ENCODE measurements at regions not wholly inside any gene's neighbourhood (a gene's known extent, or its start where the extent isn't known, plus 50 kb on each side); places are given as distances from the start of the nearest gene placed in this dataset.

GRCh38 chrX:122666601-122667000 is 517.5 kb upstream of the GRIA3 start:
- DNase-seq: no peak
- no peak for TF ChIP-seq CTCF (IDR thresholded peaks at IDR 0.05; ENCODE audit: borderline replicate concordance)
- intact Hi-C loops (cut with micrococcal nuclease): no loop called here
- no peaks in the 10 kb centered on the region for H3K9me3 ChIP-seq (replicated peaks)
- no peak overlapping the region for H3K27ac ChIP-seq (replicated peaks)
- no peak overlapping the region for H3K4me3 ChIP-seq
- no peaks in the 10 kb centered on the region for H3K36me3 ChIP-seq
- H3K4me1 ChIP-seq: no peaks in the 10 kb centered on the region
- no peaks in the 10 kb centered on the region for H3K27me3 ChIP-seq (ENCODE audit: low read depth)

- no peak for DNase-seq
- H3K4me3 ChIP-seq: no peak overlapping the region
- intact Hi-C loops (cut with micrococcal nuclease): no loop called here
- H3K9me3 ChIP-seq (replicated peaks): no peaks in the 10 kb centered on the region
- H3K27me3 ChIP-seq (ENCODE audit: low read depth): no peaks in the 10 kb centered on the region
- no peaks in the 10 kb centered on the region for H3K36me3 ChIP-seq
- no peak overlapping the region for H3K27ac ChIP-seq (replicated peaks)
- no peak for TF ChIP-seq CTCF (IDR thresholded peaks at IDR 0.05; ENCODE audit: borderline replicate concordance)
- H3K4me1 ChIP-seq: no peaks in the 10 kb centered on the region
Observed at GRCh38 chrX:122667667-122668066, 516.4 kb upstream of the GRIA3 start.

GRCh38 chrX:122703762-122704161 is 480.3 kb upstream of the GRIA3 start:
- Histone ChIP-seq H3K4me1 (no peaks in the 10 kb centered on the region), H3K27ac (replicated peaks) (no peak overlapping the region), H3K9me3 (replicated peaks) (peaks cover 21% of the 10 kb centered on the region), H3K36me3 (no peaks in the 10 kb centered on the region), H3K4me3 (no peak overlapping the region), H3K27me3 (ENCODE audit: low read depth) (no peaks in the 10 kb centered on the region)
- TF ChIP-seq CTCF (IDR thresholded peaks at IDR 0.05; ENCODE audit: borderline replicate concordance): no peak
- DNase-seq: no peak
- intact Hi-C loops (cut with micrococcal nuclease): no loop called here

GRCh38 chrX:122739770-122740169 is 444.3 kb upstream of the GRIA3 start:
- intact Hi-C loops (cut with micrococcal nuclease): no loop called here
- no peak for DNase-seq
- no peaks in the 10 kb centered on the region for H3K27me3 ChIP-seq (ENCODE audit: low read depth)
- no peak for TF ChIP-seq CTCF (IDR thresholded peaks at IDR 0.05; ENCODE audit: borderline replicate concordance)
- H3K4me3 ChIP-seq: no peak overlapping the region
- no peak overlapping the region for H3K27ac ChIP-seq (replicated peaks)
- H3K4me1 ChIP-seq: no peaks in the 10 kb centered on the region
- H3K36me3 ChIP-seq: no peaks in the 10 kb centered on the region
- peaks cover 2% of the 10 kb centered on the region for H3K9me3 ChIP-seq (replicated peaks)

- H3K4me1 ChIP-seq: no peaks in the 10 kb centered on the region
- H3K4me3 ChIP-seq: no peak overlapping the region
- DNase-seq: no peak
- no peaks in the 10 kb centered on the region for H3K27me3 ChIP-seq (ENCODE audit: low read depth)
- H3K36me3 ChIP-seq: no peaks in the 10 kb centered on the region
- intact Hi-C loops (cut with micrococcal nuclease): no loop called here
- no peak for TF ChIP-seq CTCF (IDR thresholded peaks at IDR 0.05; ENCODE audit: borderline replicate concordance)
- H3K27ac ChIP-seq (replicated peaks): no peak overlapping the region
- no peaks in the 10 kb centered on the region for H3K9me3 ChIP-seq (replicated peaks)
Observed at GRCh38 chrX:122770581-122770980, 413.5 kb upstream of the GRIA3 start.

- DNase-seq: no peak
- Histone ChIP-seq H3K27me3 (ENCODE audit: low read depth) (no peaks in the 10 kb centered on the region), H3K36me3 (no peaks in the 10 kb centered on the region), H3K9me3 (replicated peaks) (peaks cover 11% of the 10 kb centered on the region), H3K4me3 (no peak overlapping the region), H3K27ac (replicated peaks) (no peak overlapping the region), H3K4me1 (no peaks in the 10 kb centered on the region)
- intact Hi-C loops (cut with micrococcal nuclease): no loop called here
- no peak for TF ChIP-seq CTCF (IDR thresholded peaks at IDR 0.05; ENCODE audit: borderline replicate concordance)
Observed at GRCh38 chrX:122771933-122772332, 412.1 kb upstream of the GRIA3 start.

Measured in left ventricle myocardium inferior (tissue), 1 donor.